Neural progenitor cell (in vitro differentiated cells): ENCODE measurements at regions not wholly inside any gene's neighbourhood (a gene's known extent, or its start where the extent isn't known, plus 50 kb on each side); places are given as distances from the start of the nearest gene placed in this dataset.
"Not testable (repeated sequence)": the region's sequence is repeated elsewhere in the genome, so short reads cannot be mapped to it uniquely, and the experiment has no call there.

Source experiments
- DNase-seq: peaks from one replicate; pipeline ENCODE4 v3.0.0-alpha.2; 2016; ENCODE audit warnings: low spot score
- H2AFZ ChIP-seq: fragments of 200-600 bp; sonication (generic); replicated peaks from 2 replicates; pipeline ENCODE4 v1.6.1; 2016; ENCODE audit warnings: antibody characterized with exemption
- H3F3A ChIP-seq: fragments of 200-600 bp; sonication (generic); 2 replicates; pipeline ENCODE4 v1.6.1; 2016; ENCODE audit warnings: antibody characterized with exemption, low read depth
- H3K27ac ChIP-seq: fragments of 200-600 bp; sonication (generic); 2 replicates; pipeline ENCODE4 v1.5.1; 2016; ENCODE audit warnings: mild to moderate bottlenecking
- H3K27me3 ChIP-seq: fragments of 200-600 bp; sonication (generic); 2 replicates; pipeline ENCODE4 v1.6.1; 2016; ENCODE audit warnings: mild to moderate bottlenecking, moderate library complexity
- H3K36me3 ChIP-seq: fragments of 200-600 bp; sonication (generic); 2 replicates; pipeline ENCODE4 v1.5.1; 2016
- H3K4me1 ChIP-seq: fragments of 200-600 bp; sonication (generic); 2 replicates; pipeline ENCODE4 v1.6.1; 2016; ENCODE audit warnings: mixed run types
- H3K4me2 ChIP-seq: fragments of 200-600 bp; sonication (generic); 2 replicates; pipeline ENCODE4 v1.6.1; 2016
- H3K4me3 ChIP-seq: fragments of 200-600 bp; sonication (generic); 2 replicates; pipeline ENCODE4 v1.5.1; 2016
- H3K79me2 ChIP-seq: fragments of 200-600 bp; sonication (generic); 2 replicates; pipeline ENCODE4 v1.6.1; 2016; ENCODE audit warnings: low read depth
- H3K9ac ChIP-seq: fragments of 200-600 bp; sonication (generic); 2 replicates; pipeline ENCODE4 v1.6.1; 2016
- H3K9me3 ChIP-seq: fragments of 200-600 bp; sonication (generic); 2 replicates; pipeline ENCODE4 v1.5.1; 2016; ENCODE audit warnings: low read depth
- H4K20me1 ChIP-seq: fragments of 200-600 bp; sonication (generic); 2 replicates; pipeline ENCODE4 v1.6.1; 2016; ENCODE audit warnings: low read depth
- H3K27ac Mint-ChIP-seq: 3 replicates; pipeline ENCODE4 v1.8.0; 2021; ENCODE audit warnings: mixed read lengths
- H3K27me3 Mint-ChIP-seq: 2 replicates; pipeline ENCODE4 v1.8.0; 2022; ENCODE audit warnings: low read depth, mild to moderate bottlenecking, inconsistent platforms, moderate library complexity, mixed read lengths; ENCODE audit not compliant: insufficient read depth
- H3K36me3 Mint-ChIP-seq: 3 replicates; pipeline ENCODE4 v1.8.0; 2021; ENCODE audit warnings: mixed read lengths
- H3K4me1 Mint-ChIP-seq: 3 replicates; pipeline ENCODE4 v1.8.0; 2021; ENCODE audit warnings: mixed read lengths
- H3K4me3 Mint-ChIP-seq: 3 replicates; pipeline ENCODE4 v1.8.0; 2021; ENCODE audit warnings: mild to moderate bottlenecking, moderate library complexity, mixed read lengths
- H3K9me3 Mint-ChIP-seq: 3 replicates; pipeline ENCODE4 v1.8.0; 2020; ENCODE audit warnings: mixed read lengths
- EZH2 ChIP-seq: fragments of 200-600 bp; sonication (generic); IDR thresholded peaks from 2 replicates; pipeline ENCODE4 v1.6.1; 2017; ENCODE audit warnings: antibody characterized with exemption, mild to moderate bottlenecking, moderate library complexity
- EZH2phosphoT487 ChIP-seq: fragments of 200-600 bp; sonication (generic); IDR thresholded peaks from 2 replicates; pipeline ENCODE4 v1.6.1; 2017; ENCODE audit warnings: antibody characterized with exemption
- TF ChIP-seq, protein P1 (sequence below): fragments of 200-600 bp; sonication (generic); IDR thresholded peaks from 2 replicates; pipeline ENCODE4 v1.5.1; 2017; ENCODE audit warnings: antibody characterized with exemption, mild to moderate bottlenecking

GRCh38 chr1:222187566-222188332, 360.2 kb downstream of the HHIPL2 start:
- Histone ChIP-seq H3K4me2 (no peak overlapping the region), H3K4me1 (no peaks in the 10 kb centered on the region), H3K36me3 (no peaks in the 10 kb centered on the region), H4K20me1 (no peaks in the 10 kb centered on the region), H3F3A (no peaks in the 10 kb centered on the region), H2AFZ (no peak overlapping the region), H3K27me3 (no peaks in the 10 kb centered on the region), H3K27ac (no peak overlapping the region), H3K9ac (no peak overlapping the region), H3K4me3 (no peak overlapping the region), H3K9me3 (no peaks in the 10 kb centered on the region), H3K79me2 (no peaks in the 10 kb centered on the region)
- Mint-ChIP-seq H3K27me3 (no peaks in the 10 kb centered on the region), H3K27ac (no peak overlapping the region), H3K4me1 (no peaks in the 10 kb centered on the region), H3K9me3 (no peaks in the 10 kb centered on the region), H3K36me3 (no peaks in the 10 kb centered on the region), H3K4me3 (no peak overlapping the region)
- DNase-seq = no peak
- TF ChIP-seq EZH2phosphoT487 (no peak), EZH2 (no peak)
- TF ChIP-seq, protein P1, sequence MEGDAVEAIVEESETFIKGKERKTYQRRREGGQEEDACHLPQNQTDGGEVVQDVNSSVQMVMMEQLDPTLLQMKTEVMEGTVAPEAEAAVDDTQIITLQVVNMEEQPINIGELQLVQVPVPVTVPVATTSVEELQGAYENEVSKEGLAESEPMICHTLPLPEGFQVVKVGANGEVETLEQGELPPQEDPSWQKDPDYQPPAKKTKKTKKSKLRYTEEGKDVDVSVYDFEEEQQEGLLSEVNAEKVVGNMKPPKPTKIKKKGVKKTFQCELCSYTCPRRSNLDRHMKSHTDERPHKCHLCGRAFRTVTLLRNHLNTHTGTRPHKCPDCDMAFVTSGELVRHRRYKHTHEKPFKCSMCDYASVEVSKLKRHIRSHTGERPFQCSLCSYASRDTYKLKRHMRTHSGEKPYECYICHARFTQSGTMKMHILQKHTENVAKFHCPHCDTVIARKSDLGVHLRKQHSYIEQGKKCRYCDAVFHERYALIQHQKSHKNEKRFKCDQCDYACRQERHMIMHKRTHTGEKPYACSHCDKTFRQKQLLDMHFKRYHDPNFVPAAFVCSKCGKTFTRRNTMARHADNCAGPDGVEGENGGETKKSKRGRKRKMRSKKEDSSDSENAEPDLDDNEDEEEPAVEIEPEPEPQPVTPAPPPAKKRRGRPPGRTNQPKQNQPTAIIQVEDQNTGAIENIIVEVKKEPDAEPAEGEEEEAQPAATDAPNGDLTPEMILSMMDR = no peak

DNA sequence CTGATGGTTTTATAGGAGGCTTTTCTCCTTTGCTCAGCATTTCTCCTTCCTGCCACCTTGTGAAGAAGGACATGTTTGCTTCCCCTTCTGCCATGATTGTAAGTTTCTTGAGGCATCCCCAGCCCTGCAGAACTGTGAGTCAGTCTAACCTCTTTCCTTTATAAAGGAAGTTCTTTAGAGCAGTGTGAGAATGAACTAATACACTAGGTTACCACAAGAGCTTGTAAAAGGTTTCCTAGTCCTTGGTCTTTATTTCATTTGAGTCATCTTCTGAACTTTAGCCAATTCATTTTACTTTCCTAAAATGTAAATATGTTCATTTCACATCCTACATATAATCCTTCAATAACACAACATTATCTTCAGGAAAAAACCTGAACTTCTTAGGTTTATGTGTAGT, 365.3 kb downstream of the HHIPL2 start:
- Mint-ChIP-seq H3K4me1 (no peaks in the 10 kb centered on the region), H3K27me3 (no peaks in the 10 kb centered on the region), H3K9me3 (no peaks in the 10 kb centered on the region), H3K4me3 (no peak overlapping the region), H3K27ac (no peak overlapping the region), H3K36me3 (no peaks in the 10 kb centered on the region)
- no peak overlapping the region for H3K27ac ChIP-seq
- TF ChIP-seq EZH2 (no peak), EZH2phosphoT487 (no peak)
- TF ChIP-seq, protein P1 = no peak
- DNase-seq = no peak
- H3K4me1 ChIP-seq = no peaks in the 10 kb centered on the region
- no peaks in the 10 kb centered on the region for H4K20me1 ChIP-seq
- H3K9ac ChIP-seq = no peak overlapping the region
- no peaks in the 10 kb centered on the region for H3K9me3 ChIP-seq
- H3K4me3 ChIP-seq = no peak overlapping the region
- H3K36me3 ChIP-seq = no peaks in the 10 kb centered on the region
- no peak overlapping the region for H2AFZ ChIP-seq
- H3K79me2 ChIP-seq = no peaks in the 10 kb centered on the region
- H3K4me2 ChIP-seq = no peak overlapping the region
- no peaks in the 10 kb centered on the region for H3K27me3 ChIP-seq
- no peaks in the 10 kb centered on the region for H3F3A ChIP-seq

- Mint-ChIP-seq H3K27me3 (no peaks in the 10 kb centered on the region), H3K4me3 (no peak overlapping the region), H3K27ac (no peak overlapping the region), H3K9me3 (peaks cover 6% of the 10 kb centered on the region), H3K36me3 (no peaks in the 10 kb centered on the region), H3K4me1 (no peaks in the 10 kb centered on the region)
- no peak for DNase-seq
- H2AFZ ChIP-seq = no peak overlapping the region
- H3K36me3 ChIP-seq = no peaks in the 10 kb centered on the region
- H3F3A ChIP-seq = no peaks in the 10 kb centered on the region
- no peaks in the 10 kb centered on the region for H3K9me3 ChIP-seq
- no peaks in the 10 kb centered on the region for H3K27me3 ChIP-seq
- H3K4me3 ChIP-seq = no peak overlapping the region
- H4K20me1 ChIP-seq = no peaks in the 10 kb centered on the region
- H3K9ac ChIP-seq = no peak overlapping the region
- H3K4me1 ChIP-seq = no peaks in the 10 kb centered on the region
- H3K4me2 ChIP-seq = no peak overlapping the region
- no peaks in the 10 kb centered on the region for H3K79me2 ChIP-seq
- no peak overlapping the region for H3K27ac ChIP-seq
- TF ChIP-seq, protein P1 = no peak
- TF ChIP-seq EZH2phosphoT487 (no peak), EZH2 (no peak)
Measured at GRCh38 chr1:222181191-222181590, 366.7 kb downstream of the HHIPL2 start.

GRCh38 chr1:222177496-222177895, 370.4 kb downstream of the HHIPL2 start:
- H3K4me3 ChIP-seq, H3K4me1 Mint-ChIP-seq, H3K4me1 ChIP-seq, H3K9ac ChIP-seq, DNase-seq, H3K36me3 Mint-ChIP-seq, H3K27me3 Mint-ChIP-seq, H4K20me1 ChIP-seq, H3K27ac ChIP-seq, H3K27ac Mint-ChIP-seq, H3K79me2 ChIP-seq, H2AFZ ChIP-seq, H3K9me3 ChIP-seq, H3K36me3 ChIP-seq, H3K4me2 ChIP-seq, H3F3A ChIP-seq, H3K4me3 Mint-ChIP-seq, H3K27me3 ChIP-seq: not testable (repeated sequence)
- peaks cover 22% of the 10 kb centered on the region for H3K9me3 Mint-ChIP-seq
